ENCODE measurements at regions not wholly inside any gene's neighbourhood (a gene's known extent, or its start where the extent isn't known, plus 50 kb on each side); places are given as distances from the start of the nearest gene placed in this dataset.

- in situ Hi-C loops (cut with MboI; ENCODE audit: low sequenced_read_pairs): loop anchor here (25.0 kb wide), 1 partner anchor 301 kb away; the partner anchor contains the start of gene VEGFA
Measured at GRCh38 chr6:44062771-44063560, 64.3 kb downstream of the MRPL14 start.

- in situ Hi-C loops (cut with MboI; ENCODE audit: low sequenced_read_pairs): loop anchor here (25.0 kb wide), 1 partner anchor 300 kb away; the partner anchor contains the start of gene VEGFA
Measured at GRCh38 chr6:44062105-44062770, 65.0 kb downstream of the MRPL14 start.

DNA sequence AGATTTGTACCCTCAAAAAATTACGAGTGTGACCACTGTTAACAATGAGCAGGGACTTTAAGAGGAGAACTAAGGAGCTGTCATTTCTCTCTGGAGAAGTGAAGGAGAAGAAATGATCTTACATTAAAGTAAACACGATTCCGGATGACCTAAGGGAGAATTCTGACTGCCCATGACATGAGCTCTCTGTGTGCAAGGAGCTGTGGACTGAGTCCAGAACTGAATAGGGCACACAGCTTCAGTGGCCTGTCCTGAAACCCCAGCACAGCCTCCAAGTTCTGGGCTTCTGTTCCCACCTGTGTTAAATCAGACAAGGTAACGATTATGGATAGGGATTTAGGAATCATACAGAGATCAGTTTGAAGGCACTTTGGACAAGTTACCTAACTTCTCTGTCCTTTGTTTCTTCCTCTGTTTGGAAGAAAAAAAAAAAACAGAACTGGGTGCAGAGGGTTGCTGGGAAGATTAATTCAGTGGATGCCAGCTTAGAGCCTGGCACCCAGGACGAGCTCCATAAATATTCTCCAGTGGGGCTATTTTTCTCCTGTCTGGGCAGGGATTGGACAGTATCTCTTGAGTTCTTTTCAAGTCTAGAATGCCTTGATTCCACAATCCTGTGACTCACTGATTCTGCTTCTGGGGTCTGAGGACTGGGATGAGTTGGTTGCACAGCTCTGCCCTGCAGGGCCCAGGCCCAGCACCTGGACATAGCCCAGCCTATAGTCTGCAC lies 65.7 kb downstream of the MRPL14 start:
- in situ Hi-C loops (cut with MboI; ENCODE audit: low sequenced_read_pairs): loop anchor here (25.0 kb wide), 1 partner anchor 299 kb away; the partner anchor contains the start of gene VEGFA

DNA sequence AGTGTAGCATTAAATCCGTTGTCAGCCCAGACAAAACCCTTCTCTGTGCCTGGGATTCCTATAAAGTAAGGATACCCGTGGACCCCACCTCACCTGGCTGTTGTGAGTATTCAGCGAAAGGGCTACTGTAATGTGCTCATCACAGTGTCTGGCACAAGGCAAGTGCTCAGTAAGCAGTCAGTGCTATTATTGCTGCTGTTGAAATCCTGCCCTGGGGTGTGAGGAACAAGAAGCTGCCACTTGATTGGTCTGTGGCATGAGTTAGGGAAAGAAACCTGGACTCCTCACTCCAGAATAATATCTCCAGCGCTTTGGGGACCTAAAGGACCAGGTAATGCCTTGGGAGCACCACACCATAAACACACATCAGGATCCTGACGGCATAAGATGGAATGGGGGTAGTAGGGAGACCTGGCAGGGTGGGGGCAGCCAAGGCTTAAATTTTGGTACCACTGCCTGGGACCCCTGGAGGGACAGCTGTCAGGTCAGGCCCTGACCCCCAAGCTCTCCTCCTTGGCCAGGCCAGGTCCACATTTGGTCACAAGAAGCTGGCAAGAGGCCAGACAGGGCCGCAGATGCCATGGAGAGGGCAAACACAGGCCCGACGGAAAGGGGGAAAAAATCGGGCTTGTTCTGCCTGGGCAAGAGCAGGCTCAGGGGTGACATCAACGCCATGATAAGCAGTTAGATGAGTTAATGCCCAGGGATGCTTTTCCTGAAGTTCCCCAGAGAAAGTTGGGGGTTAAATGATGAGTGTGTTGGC lies 66.5 kb downstream of the MRPL14 start:
- in situ Hi-C loops (cut with MboI; ENCODE audit: low sequenced_read_pairs): loop anchor here (25.0 kb wide), 1 partner anchor 298 kb away; the partner anchor contains the start of gene VEGFA

- in situ Hi-C loops (cut with MboI; ENCODE audit: low sequenced_read_pairs): loop anchor here (5.0 to 25.0 kb wide), 2 partner anchors 107 to 297 kb away; partner anchors contain the start of gene VEGFA
Measured at GRCh38 chr6:44059359-44060346, 67.6 kb downstream of the MRPL14 start.

DNA sequence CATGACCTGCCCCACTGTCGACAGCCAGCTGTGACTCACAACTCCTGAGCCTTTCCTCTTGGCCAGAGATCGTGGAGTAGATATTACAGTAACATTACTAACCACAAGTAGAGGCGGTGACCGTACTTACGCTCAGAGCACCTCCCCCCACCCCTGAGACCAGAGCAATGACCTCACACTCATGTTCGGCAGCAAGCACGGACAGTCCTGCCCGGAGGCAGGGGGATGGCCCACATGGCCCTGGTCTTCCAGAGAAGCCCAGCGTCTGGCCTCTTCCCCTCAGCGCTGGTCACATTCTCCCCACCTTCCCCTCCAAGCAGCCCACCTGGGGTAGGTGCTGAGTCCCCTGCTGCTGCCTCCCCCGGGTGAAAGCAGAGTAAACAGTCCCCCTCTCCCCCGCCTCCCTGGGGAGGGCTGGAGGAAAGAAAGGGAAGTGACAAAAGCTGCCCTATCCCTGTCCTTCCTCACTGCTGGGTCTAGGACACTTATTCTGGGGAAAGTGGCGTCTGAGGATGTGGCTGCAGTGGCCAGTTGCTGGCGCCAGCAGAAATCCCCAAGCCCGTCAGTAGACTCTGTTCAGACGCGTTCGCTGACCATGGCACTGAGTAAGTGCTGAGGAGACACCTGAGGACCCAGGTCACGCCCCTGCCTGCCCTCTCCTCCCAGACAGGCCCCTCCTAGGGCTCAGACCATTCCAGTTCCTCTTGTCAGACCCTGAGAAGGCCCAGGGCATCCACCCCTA lies 68.5 kb downstream of the MRPL14 start:
- in situ Hi-C loops (cut with MboI; ENCODE audit: low sequenced_read_pairs): loop anchor here (5.0 to 25.0 kb wide), 2 partner anchors 106 to 296 kb away; partner anchors contain the start of gene VEGFA

- in situ Hi-C loops (cut with MboI; ENCODE audit: low sequenced_read_pairs): loop anchor here (5.0 to 25.0 kb wide), 2 partner anchors 106 to 296 kb away; partner anchors contain the start of gene VEGFA
Measured at GRCh38 chr6:44057931-44058616, 69.2 kb downstream of the MRPL14 start.

- in situ Hi-C loops (cut with MboI; ENCODE audit: low sequenced_read_pairs): loop anchor here (5.0 to 25.0 kb wide), 2 partner anchors 105 to 295 kb away; partner anchors contain the start of gene VEGFA
Measured at GRCh38 chr6:44057238-44057930, 69.9 kb downstream of the MRPL14 start.

DNA sequence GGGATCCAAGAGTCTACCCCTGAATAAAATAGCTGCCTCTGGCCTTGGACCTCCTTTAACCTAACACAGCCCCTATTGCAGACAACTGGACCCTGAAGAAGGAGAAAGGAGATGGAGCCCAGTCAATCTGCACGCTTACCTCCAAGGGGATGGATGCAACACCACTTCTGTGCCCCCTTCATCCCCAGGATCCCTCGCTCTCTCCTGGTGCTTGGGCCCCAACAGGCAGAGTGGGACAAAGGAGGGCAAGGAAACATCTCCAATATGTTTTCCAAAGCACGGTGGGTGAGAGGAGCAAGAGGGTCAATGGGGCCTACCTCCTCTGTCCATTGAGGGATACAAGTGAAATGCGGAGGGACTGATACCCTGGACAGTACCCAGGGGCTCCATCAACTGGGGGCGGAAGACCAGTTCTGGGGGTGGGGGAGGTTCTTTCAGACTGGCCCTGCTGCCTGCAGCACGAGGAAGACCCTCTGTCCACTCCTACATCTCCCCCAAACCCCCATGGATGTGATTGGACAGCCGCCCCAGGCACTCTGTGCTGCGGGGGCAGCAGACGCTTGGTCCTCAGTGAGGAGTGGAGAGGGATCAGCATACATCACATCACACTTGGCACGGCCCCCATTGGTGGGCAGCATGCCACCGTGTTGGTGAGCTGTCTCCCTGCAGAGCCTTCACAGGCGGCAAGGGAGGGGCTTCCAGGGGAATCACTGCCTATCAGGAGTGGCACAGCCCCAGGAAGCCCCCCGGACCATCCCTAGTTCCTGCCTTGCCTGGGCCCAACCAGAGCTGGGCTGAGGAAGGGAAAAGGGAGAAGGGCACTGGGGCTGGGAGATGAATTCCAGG lies 70.6 kb downstream of the MRPL14 start:
- in situ Hi-C loops (cut with MboI; ENCODE audit: low sequenced_read_pairs): loop anchor here (5.0 to 25.0 kb wide), 2 partner anchors 104 to 294 kb away; partner anchors contain the start of gene VEGFA

GRCh38 chr6:44054721-44055559 lies 72.3 kb downstream of the MRPL14 start:
- in situ Hi-C loops (cut with MboI; ENCODE audit: low sequenced_read_pairs): loop anchor here (5.0 to 25.0 kb wide), 2 partner anchors 103 to 293 kb away; partner anchors contain the start of gene VEGFA

DNA sequence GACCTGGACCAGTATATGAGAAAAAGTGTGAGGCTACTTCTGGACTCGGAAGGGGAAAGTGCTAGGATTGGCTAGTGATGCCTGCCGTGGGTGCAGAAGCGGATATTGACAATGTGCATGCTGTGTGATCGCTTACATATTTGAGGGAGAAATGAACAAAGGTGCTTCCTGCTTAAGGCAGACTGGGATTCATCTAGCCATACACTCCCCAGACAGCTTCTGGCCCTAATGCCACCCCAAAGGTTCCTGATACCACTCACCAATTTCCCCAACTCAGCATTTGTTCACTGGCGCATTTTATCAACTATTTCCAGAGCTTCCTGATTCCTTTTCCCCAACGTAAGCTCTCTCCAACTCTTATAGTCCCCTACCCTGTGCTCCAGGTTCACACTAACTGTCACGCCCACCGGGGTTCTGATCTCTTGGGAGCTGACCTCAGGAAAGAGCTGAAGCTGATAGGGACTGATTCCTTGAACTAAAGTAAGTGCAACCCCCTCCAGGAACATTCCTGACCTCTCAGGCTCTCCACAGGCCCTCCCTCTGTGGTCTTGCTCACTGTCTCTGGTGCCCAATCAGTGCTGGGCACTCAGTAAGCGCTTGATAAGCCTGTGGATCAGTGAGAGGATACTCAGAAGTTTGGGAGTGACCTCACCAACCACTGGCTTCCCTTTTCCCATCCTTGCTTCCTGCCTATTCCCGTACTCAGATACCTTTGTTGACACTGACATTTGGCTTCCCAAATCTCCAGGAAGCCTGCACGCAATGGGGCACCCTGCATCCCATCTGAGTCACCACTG lies 73.3 kb downstream of the MRPL14 start:
- in situ Hi-C loops (cut with MboI; ENCODE audit: low sequenced_read_pairs): loop anchor here (25.0 kb wide), 1 partner anchor 292 kb away; the partner anchor contains the start of gene VEGFA

DNA sequence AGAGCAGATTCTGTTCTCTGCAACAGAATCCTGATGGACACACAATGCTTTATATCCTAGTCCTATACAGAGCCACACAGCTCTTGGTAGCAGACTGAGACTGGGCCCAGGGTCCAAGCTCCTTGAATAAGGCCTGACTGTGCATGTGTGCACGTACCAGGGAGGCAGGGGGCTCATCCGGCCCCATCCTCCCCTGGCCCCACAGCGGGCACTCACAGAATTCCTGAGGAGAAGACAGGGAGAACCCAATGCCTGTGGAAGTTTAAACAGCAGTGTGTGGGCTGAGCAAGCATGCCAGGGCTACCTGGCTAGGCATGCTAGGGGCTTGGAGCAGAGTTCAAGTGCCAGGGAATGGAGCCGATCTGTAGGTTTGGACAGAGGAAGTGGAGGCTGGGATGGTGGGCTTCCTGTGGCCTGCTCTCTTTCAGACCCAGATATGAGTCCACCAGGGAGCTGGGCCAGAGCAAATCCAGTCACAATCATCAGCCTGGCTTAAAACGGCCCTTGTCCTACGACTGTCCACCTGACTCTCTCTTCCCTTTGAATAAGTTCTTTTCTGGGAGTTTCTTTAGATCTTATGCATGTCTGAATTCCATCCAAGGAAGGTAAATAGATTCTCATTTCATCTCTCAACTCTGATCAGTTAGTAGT lies 74.0 kb downstream of the MRPL14 start:
- in situ Hi-C loops (cut with MboI; ENCODE audit: low sequenced_read_pairs): loop anchor here (25.0 kb wide), 1 partner anchor 291 kb away; the partner anchor contains the start of gene VEGFA

GRCh38 chr6:44052419-44053023 lies 74.7 kb downstream of the MRPL14 start:
- in situ Hi-C loops (cut with MboI; ENCODE audit: low sequenced_read_pairs): loop anchor here (25.0 kb wide), 1 partner anchor 290 kb away; the partner anchor contains the start of gene VEGFA

Data from HL-60/S4 (cell line).